ENCODE measurements at regions not wholly inside any gene's neighbourhood (a gene's known extent, or its start where the extent isn't known, plus 50 kb on each side); places are given as distances from the start of the nearest gene placed in this dataset.

GRCh38 chr17:55900188-55900587 lies 149.3 kb downstream of the PCTP start:
- H3K4me2 ChIP-seq (ENCODE audit: control insufficient read depth, insufficient read depth), result no peak overlapping the region
- H4K20me1 ChIP-seq (ENCODE audit: control insufficient read depth, insufficient read depth), result no peaks in the 10 kb centered on the region
- ChIA-PET POLR2A (no interaction called here), CTCF (no interaction called here), SMC1A (ENCODE audit: uncharacterized antibody, unreplicated experiment) (no interaction called here), RAD21 (ENCODE audit: unreplicated experiment) (no interaction called here)
- no peak for ATAC-seq
- H3K4me1 ChIP-seq (ENCODE audit: control insufficient read depth, insufficient read depth, low read length), result no peaks in the 10 kb centered on the region
- H3K79me2 ChIP-seq (ENCODE audit: control insufficient read depth, insufficient read depth, low read length), result no peaks in the 10 kb centered on the region
- no peaks in the 10 kb centered on the region for H3K27me3 ChIP-seq (replicated peaks in 1 of 2; ENCODE audit: control insufficient read depth in 2 of 2, insufficient read depth in 2 of 2, low read length in 1 of 2)
- H3K4me3 ChIP-seq, result no peak overlapping the region
- H2AFZ ChIP-seq (ENCODE audit: control insufficient read depth, low read depth, low read length), result no peak overlapping the region
- intact Hi-C loops (cut with micrococcal nuclease; ENCODE audit: unreplicated experiment) (no loop called here), in situ Hi-C loops (cut with MboI) (no loop called here)
- FAIRE-seq, result no peak
- no TSS peak for BruUV-seq (replicated peaks)
- no peak overlapping the region for H3K27ac ChIP-seq (ENCODE audit: control insufficient read depth, insufficient read depth)
- no peaks in the 10 kb centered on the region for H3K9me3 ChIP-seq (replicated peaks; ENCODE audit: control insufficient read depth, insufficient read depth, low read length)
- TF ChIP-seq HCFC1 (IDR thresholded peaks at IDR 0.05; ENCODE audit: low read length) (no peak), ZNF274 (IDR thresholded peaks at IDR 0.05; ENCODE audit: insufficient read depth, insufficient read length) (no peak), GABPA (IDR thresholded peaks at IDR 0.05; ENCODE audit: low read depth) (no peak), WRNIP1 (IDR thresholded peaks at IDR 0.05; ENCODE audit: borderline replicate concordance, low read depth, low read length) (no peak), HDGF (IDR thresholded peaks at IDR 0.05) (no peak), NBN (IDR thresholded peaks at IDR 0.05) (no peak), IRF4 (IDR thresholded peaks at IDR 0.05; ENCODE audit: low read depth, low read length) (no peak), CHD4 (IDR thresholded peaks at IDR 0.05) (no peak), PKNOX1 (IDR thresholded peaks at IDR 0.05) (no peak)
- TF ChIP-seq, protein P1, sequence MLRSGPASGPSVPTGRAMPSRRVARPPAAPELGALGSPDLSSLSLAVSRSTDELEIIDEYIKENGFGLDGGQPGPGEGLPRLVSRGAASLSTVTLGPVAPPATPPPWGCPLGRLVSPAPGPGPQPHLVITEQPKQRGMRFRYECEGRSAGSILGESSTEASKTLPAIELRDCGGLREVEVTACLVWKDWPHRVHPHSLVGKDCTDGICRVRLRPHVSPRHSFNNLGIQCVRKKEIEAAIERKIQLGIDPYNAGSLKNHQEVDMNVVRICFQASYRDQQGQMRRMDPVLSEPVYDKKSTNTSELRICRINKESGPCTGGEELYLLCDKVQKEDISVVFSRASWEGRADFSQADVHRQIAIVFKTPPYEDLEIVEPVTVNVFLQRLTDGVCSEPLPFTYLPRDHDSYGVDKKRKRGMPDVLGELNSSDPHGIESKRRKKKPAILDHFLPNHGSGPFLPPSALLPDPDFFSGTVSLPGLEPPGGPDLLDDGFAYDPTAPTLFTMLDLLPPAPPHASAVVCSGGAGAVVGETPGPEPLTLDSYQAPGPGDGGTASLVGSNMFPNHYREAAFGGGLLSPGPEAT (IDR thresholded peaks at IDR 0.05; ENCODE audit: low read depth), result no peak
- TF ChIP-seq, protein P2, sequence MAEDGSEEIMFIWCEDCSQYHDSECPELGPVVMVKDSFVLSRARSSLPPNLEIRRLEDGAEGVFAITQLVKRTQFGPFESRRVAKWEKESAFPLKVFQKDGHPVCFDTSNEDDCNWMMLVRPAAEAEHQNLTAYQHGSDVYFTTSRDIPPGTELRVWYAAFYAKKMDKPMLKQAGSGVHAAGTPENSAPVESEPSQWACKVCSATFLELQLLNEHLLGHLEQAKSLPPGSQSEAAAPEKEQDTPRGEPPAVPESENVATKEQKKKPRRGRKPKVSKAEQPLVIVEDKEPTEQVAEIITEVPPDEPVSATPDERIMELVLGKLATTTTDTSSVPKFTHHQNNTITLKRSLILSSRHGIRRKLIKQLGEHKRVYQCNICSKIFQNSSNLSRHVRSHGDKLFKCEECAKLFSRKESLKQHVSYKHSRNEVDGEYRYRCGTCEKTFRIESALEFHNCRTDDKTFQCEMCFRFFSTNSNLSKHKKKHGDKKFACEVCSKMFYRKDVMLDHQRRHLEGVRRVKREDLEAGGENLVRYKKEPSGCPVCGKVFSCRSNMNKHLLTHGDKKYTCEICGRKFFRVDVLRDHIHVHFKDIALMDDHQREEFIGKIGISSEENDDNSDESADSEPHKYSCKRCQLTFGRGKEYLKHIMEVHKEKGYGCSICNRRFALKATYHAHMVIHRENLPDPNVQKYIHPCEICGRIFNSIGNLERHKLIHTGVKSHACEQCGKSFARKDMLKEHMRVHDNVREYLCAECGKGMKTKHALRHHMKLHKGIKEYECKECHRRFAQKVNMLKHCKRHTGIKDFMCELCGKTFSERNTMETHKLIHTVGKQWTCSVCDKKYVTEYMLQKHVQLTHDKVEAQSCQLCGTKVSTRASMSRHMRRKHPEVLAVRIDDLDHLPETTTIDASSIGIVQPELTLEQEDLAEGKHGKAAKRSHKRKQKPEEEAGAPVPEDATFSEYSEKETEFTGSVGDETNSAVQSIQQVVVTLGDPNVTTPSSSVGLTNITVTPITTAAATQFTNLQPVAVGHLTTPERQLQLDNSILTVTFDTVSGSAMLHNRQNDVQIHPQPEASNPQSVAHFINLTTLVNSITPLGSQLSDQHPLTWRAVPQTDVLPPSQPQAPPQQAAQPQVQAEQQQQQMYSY (CRISPR knock-in tag; IDR thresholded peaks at IDR 0.05), result no peak
- no peak overlapping the region for H3K9ac ChIP-seq (ENCODE audit: control insufficient read depth, insufficient read depth, low read length)
- no peak for DNase-seq (ENCODE audit: low read depth, low spot score)
- H3K36me3 ChIP-seq (ENCODE audit: control insufficient read depth in 2 of 2, insufficient read depth in 2 of 2, low read length in 1 of 2), result no peaks in the 10 kb centered on the region
